GM10266 (cell line): ENCODE measurements at regions not wholly inside any gene's neighbourhood (a gene's known extent, or its start where the extent isn't known, plus 50 kb on each side); places are given as distances from the start of the nearest gene placed in this dataset.
"Not testable (repeated sequence)": the region's sequence is repeated elsewhere in the genome, so short reads cannot be mapped to it uniquely, and the experiment has no call there.

Experiments used
- DNase-seq: peaks from one replicate; pipeline ENCODE4 v3.0.0; 2012; ENCODE audit errors: extremely low spot score
- TF ChIP-seq, protein P1 (sequence below): IDR thresholded peaks from 2 replicates; pipeline ENCODE4 v1.5.1; 2012; ENCODE audit warnings: mild to moderate bottlenecking, low read depth; ENCODE audit not compliant: control insufficient read depth, insufficient read depth; ENCODE audit errors: missing control alignments

DNA sequence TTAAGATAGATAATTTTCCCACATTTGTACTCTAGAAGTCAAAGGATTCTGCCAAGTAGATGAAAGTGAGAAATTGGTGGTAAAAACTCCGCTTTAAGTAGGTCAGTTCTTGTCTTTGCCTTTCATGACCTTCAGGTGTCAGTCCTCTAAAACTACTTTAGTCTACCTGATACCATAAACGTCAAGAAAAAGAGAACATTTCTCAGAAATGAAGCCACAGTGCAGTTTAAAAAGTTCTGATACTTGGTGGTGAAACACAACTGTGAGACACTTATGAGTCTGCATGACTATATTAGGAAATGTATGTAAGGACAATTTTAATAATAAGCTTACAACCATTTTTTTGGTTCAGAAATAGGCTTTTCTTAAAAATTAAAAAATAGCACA lies 583.3 kb downstream of the SATB2 start:
- TF ChIP-seq, protein P1, sequence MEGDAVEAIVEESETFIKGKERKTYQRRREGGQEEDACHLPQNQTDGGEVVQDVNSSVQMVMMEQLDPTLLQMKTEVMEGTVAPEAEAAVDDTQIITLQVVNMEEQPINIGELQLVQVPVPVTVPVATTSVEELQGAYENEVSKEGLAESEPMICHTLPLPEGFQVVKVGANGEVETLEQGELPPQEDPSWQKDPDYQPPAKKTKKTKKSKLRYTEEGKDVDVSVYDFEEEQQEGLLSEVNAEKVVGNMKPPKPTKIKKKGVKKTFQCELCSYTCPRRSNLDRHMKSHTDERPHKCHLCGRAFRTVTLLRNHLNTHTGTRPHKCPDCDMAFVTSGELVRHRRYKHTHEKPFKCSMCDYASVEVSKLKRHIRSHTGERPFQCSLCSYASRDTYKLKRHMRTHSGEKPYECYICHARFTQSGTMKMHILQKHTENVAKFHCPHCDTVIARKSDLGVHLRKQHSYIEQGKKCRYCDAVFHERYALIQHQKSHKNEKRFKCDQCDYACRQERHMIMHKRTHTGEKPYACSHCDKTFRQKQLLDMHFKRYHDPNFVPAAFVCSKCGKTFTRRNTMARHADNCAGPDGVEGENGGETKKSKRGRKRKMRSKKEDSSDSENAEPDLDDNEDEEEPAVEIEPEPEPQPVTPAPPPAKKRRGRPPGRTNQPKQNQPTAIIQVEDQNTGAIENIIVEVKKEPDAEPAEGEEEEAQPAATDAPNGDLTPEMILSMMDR: no peak
- no peak for DNase-seq

DNA sequence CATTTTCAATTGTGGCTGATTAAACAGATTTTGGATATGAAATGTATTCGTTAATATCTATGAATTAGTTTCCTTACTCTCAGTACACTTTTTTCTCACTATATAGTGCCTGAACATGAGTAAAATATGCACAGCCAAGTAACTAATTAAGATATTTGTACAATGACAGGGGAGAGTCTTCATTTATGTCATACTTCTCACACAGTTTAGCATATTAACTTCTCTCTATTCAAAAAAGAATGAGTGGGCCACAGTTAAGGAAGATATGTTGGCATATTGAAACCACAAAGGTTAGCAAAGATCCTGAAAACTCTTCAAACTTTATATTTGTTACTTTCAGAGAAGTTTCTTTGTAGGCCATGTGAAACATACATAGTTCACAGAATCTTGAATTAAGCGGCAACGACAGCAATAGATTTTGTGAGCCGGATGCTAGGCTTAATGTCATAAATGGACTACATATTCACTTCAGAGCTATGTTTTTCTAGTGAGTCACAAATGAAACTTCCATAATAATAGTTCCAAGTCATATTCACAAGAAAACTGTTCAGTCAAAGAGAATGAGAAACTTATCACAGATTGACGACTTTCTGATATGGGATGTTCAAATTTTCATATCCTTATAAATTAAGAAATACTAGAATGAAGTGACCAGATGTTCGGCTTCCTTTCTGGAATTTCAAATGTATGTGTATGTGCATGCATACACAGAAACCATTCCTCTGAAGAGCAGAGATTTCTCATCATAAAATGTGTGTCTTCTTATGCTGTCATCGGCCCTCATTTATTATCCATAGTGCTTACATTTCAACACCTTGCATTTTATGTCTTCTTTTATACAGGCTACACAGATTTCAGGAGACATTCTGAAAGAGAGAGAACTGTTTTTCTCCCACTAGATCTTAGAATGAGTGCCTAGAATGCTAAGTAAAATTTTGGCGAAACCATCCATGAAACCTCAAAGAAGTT lies 584.0 kb downstream of the SATB2 start:
- TF ChIP-seq, protein P1: no peak
- DNase-seq: no peak

DNA sequence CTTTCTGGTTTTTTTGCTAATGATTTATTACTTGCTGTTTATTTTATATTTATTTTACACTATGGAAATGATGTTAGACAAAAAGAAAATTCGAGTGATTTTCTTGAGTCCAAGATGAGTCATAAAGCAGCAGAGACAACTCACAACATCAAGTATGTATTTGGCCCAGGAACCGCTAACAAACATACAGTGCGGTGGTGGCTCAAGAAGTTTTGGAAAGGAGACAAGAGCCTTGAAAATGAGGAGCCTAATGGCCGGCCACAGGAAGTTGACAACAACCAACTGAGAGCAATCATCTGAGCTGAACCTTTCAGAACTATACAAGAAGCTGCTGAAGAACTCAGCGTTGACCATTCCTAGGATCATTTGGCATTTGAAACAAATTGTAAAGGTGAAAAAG lies 594.1 kb downstream of the SATB2 start:
- DNase-seq: no peak
- TF ChIP-seq, protein P1: no peak

DNA sequence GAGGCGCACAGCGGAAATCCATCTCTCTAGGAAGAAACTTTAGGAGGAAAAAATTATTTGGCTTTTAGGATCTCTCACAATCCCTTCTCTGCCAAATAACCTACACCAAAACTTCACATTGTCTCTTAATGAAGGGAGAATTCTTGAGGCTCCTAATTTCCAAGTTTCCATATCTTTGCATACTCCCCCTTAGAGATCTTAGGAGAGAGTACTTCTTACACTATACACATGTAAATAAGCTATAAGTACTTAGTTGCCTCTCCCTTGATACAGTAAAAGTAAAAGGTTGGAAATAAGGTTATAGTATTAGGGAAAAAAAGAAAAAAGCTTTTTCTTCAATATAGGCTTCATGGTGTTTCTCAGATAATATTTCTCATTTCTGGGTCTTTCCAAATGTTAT lies 596.7 kb downstream of the SATB2 start:
- no peak for DNase-seq
- TF ChIP-seq, protein P1: no peak

DNA sequence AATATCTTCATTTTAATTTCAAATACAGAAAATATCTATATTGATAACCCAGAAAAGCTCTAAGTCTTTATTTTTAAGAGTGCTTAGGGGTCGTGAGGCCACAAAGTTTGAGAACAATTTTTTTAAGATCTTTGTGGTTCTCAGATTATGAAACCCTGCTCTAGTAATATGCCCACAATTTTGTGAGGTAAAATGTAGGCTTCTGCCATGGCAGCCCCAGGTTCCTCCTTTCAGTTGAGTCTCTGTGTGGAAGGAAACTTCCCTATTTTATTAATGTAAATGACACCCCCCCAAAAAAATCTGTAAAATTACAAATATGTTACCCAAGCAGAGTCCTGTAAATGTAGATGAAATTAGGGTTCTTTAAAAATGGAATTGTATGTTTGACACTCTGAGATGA lies 600.5 kb downstream of the SATB2 start:
- TF ChIP-seq, protein P1: no peak
- DNase-seq: no peak

DNA sequence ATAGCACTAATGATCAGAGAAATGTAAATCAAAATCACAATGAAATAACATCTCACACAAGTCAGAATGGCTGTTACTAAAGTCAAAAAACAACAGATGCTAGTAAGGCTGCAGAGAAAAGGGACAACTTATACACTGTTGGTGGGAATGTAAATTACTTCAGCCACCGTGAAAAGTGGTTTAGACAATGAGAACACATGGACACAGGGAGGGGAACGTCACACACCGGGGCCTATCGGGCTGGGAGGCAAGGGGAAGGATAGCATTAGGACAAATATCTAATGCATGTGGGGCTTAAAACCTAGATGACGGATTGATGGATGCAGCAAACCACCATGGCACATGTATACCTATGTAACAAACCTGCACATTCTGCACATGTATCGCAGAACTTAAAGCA lies 602.0 kb downstream of the SATB2 start:
- not testable (repeated sequence) for DNase-seq

DNA sequence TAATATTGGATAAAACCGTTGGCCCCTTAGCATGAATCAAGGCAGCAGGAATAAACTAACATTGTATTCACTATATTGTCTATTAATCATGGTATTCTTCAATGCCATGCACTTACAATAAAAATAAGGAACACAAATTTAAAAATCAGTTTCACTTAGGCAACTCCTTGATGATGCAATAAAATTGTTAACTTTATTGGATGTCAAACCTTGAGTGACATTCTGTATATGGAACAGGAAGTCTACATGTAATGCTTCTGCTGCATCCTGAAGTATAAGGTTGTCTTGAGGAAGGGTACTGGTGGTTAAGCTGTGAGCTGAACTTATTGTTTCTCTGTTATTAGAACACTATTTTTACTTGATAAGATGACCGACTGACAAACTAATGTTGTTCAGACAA lies 605.5 kb downstream of the SATB2 start:
- TF ChIP-seq, protein P1: no peak
- DNase-seq: no peak

DNA sequence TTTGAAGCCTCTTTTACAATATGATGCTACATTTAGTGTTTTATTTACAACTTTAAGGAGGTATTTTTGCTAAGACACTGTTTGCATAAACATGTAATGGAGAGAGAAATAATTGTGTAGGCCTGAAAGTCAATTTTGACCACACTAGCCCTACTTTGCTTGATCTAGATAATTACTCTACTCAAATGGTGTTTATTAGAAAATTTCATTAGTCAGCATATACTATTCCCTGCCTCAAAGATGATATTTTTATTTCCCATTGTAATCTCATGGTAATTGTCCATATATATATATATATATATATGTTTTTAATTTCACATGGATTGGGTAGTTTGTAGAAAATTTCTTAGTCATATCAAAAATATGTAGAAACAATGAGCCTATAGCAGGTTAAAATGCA lies 632.2 kb downstream of the SATB2 start:
- TF ChIP-seq, protein P1: no peak
- DNase-seq: no peak
